ENCODE measurements at regions not wholly inside any gene's neighbourhood (a gene's known extent, or its start where the extent isn't known, plus 50 kb on each side); places are given as distances from the start of the nearest gene placed in this dataset.
"Not testable (repeated sequence)": the region's sequence is repeated elsewhere in the genome, so short reads cannot be mapped to it uniquely, and the experiment has no call there.

DNA sequence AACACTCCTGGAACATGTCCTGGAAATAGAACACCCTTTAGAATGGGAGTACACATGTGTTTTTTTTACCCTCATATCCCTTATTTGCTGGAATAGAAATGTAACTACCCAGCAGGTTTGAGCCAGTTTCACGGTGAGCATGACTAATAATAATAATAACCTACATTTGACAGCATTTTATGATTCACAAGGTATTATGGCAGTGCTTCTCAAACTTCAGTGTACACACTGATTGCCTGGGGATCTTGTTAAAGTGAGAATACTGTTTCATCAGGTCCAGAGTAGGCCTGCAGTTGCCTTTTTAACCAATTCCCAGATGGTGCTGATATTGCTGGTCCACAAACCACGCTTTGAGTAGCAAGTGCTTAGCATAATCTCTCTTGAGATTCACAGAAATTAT, 63.9 kb downstream of the NFKBIZ start:
- no peak for DNase-seq

DNA sequence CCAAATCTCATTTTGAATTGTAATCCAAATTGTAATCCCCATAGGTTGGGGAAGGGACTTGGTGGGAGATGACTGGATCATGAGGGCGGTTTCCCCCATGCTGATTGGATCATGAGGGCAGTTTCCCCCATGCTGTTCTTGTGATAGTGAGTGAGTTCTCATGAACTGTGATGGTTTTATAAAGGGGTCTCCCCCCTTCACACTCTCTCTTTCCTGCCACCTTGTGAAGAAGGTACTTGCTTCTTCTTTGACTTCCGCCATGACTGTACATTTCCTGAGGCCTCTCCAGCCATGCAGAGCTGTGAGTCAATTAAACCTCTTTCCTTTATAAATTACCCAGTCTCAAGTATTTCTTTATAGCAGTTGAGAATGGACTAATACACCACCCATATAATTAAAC, 68.4 kb downstream of the NFKBIZ start:
- DNase-seq: not testable (repeated sequence)

DNA sequence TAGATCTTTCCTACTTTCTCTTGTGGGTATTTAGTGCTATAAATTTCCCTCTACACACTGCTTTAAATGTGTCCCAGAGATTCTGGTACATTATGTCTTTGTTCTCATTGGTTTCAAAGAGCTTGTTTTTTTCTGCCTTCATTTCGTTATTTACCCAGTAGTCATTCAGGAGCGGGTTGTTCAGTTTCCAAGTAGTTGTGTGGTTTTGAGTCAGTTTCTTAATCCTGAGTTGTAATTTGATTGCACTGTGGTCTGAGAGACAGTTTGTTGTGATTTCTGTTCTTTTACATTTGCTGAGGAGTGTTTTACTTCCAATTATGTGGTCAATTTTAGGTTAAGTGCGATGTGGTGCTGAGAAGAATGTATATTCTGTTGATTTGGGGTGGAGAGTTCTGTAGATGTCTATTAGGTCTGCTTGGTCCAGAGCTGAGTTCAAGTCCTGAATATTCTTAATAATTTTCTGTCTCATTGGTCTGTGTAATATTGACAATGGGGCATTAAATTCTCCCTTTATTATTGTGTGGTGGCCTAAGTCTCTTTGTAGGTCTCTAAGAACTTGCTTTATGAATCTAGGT, 72.9 kb downstream of the NFKBIZ start:
- DNase-seq: not testable (repeated sequence)

DNA sequence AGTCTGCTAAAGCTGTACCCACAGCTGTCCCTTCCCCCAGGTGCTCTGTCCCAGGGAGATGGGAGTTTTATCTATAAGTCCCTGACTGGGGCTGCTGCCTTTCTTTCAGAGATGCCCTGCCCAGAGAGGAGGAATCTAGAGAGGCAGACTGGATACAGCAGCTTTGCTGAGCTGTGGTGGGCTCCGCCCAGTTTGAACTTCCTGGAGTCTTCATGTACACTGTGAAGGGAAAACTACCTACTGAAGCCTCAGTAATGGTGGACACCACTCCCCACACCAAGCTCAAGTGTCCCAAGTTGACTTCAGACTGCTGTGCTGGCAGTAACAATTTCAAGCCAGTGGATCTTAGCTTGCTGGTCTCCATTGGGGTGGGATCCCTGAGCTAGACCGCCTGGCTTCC, 75.3 kb downstream of the NFKBIZ start:
- DNase-seq: not testable (repeated sequence)

DNA sequence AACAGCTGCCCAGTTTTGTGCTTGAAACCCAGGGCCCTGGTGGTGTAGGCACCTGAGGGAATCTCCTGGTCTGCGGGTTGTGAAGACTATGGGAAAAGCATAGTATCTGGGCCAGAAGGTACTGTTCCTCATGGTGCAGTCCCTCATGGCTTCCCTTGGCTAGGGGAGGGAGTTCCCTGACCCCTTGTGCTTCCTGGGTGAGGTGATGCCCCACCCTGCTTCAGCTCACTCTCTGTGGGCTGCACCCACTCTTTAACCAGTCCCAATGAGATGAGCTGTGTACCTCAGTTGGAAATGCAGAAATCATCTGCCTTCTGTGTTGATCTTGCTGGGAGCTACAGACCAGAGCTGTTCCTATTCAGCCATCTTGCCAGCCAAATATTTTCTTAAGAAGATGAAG, 75.8 kb downstream of the NFKBIZ start:
- DNase-seq: not testable (repeated sequence)

DNA sequence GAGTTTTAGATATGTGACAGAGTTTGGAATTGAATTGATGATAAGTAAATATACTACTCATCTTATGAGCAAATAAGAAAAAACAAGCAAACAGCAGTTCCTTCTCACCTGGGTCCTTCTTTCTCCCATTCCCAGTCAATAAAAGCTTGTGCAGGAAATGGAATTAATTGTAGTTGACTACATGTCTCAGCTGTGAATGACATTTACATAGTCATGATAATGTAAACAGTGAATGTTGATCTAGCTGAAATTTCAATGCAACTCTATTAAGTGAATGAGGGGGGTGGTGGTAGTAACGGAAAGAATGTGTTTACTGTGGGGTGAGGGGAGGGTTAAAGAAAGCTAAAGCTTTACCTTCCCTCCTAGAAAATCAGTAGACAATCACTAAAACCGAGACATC, 76.2 kb downstream of the NFKBIZ start:
- no peak for DNase-seq

DNA sequence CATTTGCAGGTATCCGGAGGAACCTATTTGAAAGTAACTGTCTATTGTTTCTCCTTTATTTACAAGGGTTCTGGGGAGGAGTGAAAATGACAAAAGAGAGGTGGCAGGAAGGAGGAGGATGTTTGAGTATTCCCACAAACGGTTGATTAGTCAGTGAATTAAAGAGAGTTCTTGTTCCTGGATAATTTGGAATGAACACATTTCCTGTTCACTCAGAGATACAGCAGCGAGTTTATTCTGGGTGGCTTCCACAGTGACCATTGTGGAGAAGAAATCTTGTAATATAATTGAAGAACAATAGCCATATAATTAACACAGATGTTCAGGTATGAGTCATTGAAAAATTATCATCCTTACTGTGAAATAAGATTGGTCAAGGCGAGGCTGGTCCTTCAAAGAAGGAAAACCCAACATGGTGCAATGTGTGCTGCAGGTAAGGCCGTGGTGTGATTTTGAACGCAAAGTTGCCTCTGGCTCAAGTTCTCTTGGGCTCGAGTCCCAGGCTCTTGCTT, 77.3 kb downstream of the NFKBIZ start:
- no peak for DNase-seq

DNA sequence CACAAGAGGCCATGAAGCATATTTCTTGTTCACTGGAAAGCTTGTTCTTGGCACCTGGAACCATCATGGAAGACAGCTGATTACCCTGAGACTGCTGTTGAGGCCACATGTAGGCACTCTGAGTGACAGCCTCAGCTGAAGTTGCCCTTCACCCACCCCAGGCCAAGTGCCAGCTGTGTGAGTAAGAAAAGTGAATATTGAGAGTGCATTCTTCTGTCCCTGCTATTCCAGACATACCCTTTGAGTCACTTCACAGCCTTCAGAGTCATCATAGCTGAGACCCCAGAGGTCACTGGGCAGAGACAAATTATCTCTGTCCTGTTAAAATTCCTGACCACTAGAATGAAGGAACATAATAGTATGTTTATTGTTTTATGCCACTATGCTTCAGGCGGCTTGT, 79.6 kb downstream of the NFKBIZ start:
- no peak for DNase-seq

DNA sequence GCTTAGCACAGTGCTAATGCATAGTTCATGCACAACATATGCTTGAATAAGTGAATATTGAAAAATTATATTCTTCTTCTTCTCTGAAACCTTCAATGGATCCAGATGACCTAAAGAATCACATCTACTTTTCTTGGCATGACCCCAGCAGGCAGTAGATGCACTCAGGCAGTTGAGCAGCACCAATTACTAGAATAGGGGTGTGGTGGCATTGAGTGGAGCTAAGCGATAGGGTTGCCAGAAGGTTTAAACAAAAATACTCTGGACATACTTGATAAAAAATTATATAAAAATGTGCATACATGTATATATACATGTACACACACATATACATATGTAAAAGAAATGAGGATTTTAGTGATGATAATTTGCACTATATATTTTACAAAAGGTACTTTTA, 81.8 kb downstream of the NFKBIZ start:
- DNase-seq: no peak

DNA sequence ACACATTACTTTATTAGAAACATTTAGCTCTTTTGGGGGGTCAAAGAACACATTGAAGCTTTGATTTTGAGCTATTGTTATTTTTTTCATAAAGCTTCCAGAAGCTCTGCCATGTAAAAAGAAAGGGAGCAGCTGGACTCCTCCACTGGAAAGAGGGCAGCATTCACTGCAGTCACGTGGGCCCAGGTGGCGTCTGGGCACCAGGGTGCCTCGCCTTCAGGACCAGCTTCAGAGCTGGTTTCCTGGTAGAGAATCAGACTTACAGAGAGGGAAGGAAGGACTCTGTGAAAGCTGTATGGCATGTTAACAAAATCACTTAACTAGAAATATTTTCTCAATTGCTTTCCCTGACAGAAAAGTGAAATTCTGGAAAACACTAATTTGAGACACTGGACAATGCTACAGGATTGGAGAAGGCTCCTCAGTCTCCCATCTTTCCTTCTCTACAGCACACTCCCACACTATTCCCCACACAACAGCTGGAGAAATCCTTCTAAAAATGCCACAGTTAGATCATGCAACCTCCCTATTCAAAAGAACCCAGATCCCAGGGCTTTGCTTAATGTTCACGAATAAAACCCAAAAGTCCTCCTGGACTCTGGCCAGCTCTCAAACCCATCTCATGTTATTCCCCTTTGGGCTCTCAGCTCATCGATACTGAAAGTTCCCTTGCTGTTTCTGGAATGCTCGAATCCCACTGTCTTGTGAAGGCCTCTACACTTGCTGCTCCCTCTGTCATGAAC, 83.2 kb downstream of the NFKBIZ start:
- no peak for DNase-seq

DNA sequence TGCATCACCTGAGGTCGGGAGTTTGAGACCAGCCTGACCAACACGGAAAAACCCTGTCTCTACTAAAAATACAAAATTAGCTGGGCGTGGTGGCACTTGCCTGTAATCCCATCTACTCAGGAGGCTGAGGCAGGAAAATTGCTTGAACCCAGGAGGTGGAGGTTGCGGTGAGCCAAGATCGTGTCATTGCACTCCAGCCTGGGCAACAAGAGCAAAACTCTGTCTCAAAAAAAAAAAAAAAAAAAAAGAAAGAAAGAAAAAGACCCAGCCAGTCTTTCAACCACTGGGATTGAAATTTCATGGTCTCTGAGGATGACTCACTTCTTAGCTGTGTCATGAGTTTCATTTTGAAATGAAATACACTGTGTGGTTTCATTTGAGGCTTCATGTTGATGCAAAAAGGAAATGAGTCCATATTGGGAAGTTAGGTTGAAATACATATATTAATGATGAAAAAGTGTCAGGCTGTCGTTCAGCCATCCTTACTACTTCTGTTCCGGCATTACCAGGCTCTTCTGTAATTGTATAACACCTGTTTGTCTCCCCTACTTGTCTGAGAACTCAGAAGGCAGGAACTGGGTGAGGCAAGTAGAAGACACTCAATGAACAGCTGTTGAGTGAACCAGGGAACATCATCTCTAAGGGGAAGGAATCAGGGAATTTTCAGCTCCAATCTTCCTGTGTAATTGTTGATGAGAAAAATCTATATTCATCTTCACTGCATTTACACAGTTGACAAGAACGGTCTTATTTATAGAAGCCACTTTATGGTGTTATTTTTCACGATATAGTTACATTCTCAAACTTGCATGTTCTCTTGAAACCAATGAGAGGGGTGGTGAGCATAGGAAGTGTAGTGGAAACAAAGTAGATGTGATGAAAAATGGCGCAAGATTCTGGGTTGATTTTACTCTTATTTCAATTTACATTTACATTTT, 87.4 kb downstream of the NFKBIZ start:
- no peak for DNase-seq

DNA sequence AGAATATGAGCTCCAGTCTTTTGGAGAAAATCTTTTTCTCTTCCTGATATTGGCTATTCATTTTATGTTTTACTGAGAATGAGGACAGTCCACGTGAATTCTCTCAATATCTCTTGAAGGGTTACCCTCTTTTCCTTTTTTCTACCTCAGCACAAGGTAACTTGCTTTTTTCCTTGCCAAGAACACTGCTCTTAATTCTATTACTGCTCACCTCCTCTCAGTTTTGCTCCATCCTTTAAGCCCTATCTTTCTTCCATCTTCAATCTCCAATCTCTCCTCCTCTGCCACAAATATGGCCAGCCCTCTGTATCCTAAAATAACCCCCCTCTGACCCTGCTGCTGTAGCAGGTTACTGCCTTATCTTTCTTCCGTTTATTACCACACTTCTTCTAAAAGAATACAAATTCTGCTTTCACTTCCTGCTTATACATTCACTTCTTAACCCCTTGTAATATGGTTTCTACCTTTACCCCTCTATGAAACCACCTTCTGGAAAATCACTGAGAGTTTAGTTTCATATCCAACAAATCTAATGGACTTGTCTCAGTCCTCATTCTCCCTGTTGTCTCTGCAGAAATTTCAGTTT, 89.0 kb downstream of the NFKBIZ start:
- DNase-seq: no peak

DNA sequence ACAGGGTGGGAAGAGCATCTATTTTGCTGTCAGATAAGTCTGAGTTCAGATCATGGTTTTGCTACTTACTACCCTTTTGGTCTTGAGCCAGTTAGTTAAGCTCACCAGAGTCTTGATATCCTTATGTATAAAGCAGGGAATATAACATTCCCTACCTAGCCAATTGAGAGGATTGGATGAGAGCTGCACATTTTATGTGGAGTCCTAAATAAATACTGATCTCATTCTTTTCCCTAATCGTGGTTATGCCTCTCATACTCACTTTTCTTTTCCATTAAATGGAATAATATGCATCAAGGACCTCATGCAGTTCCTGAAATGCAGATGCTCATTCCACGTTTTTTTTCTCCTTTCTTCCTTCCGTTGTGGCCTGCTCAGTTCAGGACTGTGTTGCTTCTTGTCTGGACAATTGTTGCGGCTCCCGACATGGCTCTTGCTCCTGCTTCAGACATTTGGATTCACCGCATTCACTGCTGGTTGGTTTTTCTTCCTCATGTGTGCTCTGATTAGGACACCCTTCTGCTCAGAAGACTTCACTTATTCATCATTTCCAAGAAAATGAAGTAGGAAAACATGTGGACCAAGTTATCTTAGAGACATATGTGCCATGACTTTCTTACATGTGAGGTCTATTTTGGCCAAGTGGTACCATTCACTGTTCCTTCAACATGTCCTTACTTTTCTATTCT, 90.2 kb downstream of the NFKBIZ start:
- DNase-seq: no peak

DNA sequence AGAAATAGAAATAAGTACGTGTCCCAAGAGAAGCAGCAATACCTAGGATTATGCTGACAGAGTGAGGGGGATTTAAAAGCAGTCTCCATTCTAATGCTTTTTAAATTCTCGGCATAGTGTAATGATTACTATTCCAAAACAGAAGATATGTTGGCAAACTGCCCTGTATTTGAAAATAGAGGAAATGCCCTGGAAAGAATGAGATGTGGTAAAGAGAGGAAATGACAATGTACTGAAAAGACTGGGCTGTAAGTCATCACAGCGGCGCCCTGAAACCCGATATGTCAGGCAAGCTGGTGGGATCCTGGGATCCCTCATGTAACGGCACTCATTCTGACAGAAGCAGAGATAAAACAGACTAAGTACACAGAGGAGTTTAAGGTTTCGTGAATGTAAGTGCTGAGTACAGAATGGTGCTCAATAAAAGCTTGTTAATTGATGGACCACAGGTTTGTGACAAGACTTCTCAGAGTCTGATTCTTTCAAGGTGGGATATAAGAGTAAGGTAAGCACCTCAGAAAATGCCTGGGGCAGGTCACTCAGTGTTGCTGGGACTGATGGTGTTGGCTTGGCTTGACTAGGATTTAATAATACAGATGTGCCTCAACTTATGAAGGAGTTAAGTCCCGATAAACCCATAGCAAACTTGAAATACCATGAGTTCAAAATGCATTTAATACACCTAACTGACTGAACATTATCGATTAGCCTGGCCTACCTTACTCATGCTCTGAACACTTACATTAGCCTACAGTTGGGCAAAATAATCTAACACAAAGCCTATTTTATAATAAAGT, 91.4 kb downstream of the NFKBIZ start:
- no peak for DNase-seq

DNA sequence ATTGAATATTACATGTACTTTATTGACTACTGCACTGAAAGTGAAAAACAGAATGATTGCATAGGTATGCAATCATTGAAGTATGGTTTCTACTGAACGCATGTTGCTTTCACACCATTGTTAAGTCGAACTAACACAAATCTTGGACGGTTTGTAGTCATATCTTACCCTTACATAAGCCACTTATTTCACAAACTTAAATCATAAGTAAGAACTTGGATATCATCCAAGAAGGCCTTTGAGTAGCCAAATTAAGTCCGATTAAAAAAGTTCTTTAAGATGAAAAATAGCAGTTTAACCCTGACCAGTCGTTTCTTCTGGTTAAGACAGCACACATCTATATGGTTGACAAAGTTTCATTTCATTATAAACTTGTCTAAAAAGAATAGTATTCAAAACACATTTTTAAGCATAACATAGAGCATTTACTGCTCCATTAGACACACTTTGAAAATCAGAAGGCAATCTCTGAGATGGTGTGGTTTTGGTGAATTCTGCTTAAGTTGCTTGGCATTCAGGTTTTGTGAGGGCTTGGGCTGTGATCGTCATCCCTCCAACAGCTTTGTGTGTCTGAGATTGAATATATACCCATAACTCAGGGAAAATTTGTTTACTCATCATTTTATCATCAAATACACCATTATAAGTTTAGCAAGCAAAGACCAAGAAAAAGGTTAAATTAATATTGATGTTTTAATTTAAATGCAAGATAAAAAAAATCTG, 92.2 kb downstream of the NFKBIZ start:
- DNase-seq: no peak

DNA sequence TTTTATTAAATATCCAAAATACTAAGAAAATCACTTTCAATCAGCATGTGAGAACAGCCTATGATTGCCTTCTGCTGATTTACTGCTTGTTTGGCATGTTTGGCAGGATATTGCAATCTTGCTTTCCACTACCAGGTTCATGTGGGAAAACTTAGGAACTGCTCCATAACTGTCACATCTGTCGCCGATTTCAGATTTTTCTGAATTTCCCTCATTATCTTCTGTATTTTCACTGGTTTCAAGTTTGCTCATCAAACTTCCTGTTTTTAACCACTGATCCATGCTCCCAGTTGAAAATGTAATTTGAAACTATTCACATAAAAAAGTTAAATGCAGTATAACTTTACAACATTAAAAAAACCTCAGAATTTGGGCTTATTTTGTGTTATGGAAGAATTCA, 93.0 kb downstream of the NFKBIZ start:
- DNase-seq: no peak

DNA sequence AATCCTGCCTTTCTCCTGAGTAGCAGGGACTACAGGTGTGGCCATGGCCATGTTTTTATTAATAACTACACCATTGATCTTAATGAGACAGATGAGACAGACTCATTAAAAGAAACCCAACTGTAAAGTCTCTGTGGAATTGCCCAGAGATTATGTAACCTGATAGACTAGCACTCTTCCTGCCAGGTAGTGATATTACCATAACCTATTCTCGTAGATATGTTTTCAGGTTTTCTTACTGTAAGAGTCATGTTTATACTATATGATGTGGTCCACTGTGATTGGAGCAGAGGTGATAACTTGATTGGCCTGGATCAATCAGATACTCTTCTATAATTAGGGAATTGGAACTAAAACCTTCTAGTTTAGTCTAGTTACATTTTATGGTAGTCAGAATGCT, 93.7 kb downstream of the NFKBIZ start:
- no peak for DNase-seq

DNA sequence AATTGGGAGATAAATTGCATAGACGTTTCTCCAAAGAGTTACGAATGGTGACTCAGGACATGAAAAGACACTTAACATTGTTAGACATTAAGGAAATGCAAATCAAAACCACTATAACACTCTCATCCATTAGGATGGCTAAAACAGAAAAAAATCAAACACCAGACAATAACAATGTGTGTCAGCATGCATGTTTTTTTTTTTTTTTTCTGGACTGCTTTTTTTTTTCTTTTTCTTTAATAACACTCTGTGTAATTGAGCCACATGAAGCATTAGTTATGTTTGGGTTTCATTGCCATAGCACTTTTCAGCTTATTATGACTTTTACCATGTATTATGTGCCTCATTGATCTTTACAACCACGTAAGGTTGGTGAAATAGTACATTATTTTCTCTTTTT, 95.0 kb downstream of the NFKBIZ start:
- DNase-seq: no peak

DNA sequence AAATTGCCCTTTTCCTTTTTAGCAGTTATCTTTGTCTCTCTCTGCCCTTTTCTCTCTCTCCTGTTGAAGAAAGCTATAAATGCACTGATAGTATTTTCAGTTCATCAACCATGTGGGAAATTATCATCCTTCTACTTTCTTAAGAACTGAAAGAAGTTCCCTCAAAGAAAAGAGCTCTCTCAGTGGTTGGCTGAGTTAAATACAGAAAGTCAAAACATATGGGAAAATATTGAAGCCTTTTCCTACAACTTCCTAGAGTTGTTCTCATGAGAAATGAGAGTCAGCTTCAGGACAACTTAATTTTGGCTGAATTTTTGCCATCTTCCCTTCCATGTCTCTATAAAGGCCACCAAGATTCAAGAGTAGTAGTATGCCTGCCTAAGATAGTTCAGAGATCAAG, 96.7 kb downstream of the NFKBIZ start:
- no peak for DNase-seq

DNA sequence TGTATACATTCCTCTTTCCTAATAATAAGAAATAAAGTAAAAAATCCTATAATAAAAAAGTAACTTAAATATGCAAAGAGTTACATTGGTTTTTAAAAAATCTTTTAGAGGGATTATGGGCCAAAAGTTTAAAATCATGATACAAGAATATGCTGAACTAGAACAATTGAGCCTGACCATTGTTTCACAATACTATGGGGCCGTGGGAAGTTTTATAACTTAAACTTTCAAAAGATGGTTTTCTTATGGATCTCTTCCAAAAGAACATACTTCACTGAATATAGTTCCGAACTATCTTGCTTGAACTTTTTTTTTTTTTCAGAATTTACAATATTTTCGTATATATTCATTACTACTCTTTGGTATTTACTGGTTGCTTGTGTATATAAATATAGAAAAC, 97.6 kb downstream of the NFKBIZ start:
- DNase-seq: no peak

All from nucleus accumbens (tissue), 56 donors.